DMS 273 (cell line): ENCODE measurements at regions not wholly inside any gene's neighbourhood (a gene's known extent, or its start where the extent isn't known, plus 50 kb on each side); places are given as distances from the start of the nearest gene placed in this dataset.
"Not testable (repeated sequence)": the region's sequence is repeated elsewhere in the genome, so short reads cannot be mapped to it uniquely, and the experiment has no call there.

Experiments
- DNase-seq: peaks from one replicate; lab custom pipeline; 2025; ENCODE audit not compliant: unreplicated experiment; lab: John Stamatoyannopoulos, UW

- no peak for DNase-seq
These were observed 1227.6 kb upstream of the EPHA6 start for GRCh38 chr3:95586754-95587153.

DNA sequence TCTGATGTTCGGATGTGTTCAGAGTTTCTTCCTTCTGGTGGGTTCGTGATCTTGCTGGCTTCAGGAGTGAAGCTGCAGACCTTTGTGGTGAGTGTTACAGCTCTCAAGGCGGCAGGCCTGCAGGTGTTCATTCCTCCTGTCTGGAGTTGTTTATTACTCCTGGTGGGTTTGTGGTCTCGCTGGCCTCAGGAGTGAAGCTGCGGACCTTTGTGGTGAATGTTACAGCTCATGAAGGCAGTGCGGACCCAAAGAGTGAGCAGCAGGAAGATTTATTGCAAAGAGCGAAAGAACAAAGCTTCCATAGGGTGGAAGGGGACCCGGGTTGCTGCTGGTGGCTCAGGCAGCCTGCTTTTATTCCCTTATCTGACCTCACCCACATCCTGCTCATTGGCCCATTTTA lies 1226.8 kb upstream of the EPHA6 start:
- not testable (repeated sequence) for DNase-seq

GRCh38 chr3:95588473-95588872 lies 1225.9 kb upstream of the EPHA6 start:
- DNase-seq = no peak

- DNase-seq = no peak
These were observed 1218.8 kb upstream of the EPHA6 start for GRCh38 chr3:95595416-95596075.

- DNase-seq = no peak
These were observed 1206.5 kb upstream of the EPHA6 start for GRCh38 chr3:95607926-95608325.

GRCh38 chr3:95609411-95609810 lies 1205.0 kb upstream of the EPHA6 start:
- no peak for DNase-seq

DNA sequence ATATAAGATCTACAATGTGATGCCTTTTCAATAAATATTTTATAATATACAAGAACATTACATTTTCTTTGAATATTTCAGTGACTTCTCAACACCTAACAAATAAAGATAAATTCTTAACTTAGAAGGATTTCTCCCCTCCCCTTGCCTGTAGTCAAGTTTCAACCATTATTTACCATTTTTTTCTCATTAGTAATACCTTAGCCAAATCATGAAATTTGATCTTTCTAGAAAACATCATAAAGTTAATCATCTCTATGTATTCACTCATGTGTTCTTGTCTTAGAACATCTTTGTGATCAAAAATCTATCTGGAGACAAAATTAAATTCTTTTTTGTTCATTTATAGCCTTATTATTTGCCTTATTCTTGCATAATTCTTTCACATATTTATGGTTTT lies 1201.8 kb upstream of the EPHA6 start:
- no peak for DNase-seq

DNA sequence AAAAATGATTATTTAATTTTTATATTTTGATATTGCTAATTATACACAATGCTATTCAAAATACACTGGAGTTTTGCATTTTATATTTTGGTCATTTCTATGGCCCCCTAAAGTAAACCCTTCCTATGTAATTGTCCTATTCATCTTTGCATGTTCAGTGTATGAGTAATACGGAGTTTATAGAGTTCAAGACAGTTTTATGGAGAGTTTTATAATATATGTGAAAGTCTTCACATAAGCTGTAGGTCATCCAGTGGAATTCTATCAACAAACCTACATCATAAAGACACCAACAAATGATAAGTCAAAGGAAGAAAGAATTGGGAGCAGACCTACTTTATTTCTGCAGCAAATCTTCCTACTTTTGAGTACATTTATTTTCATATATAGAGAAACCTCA lies 1200.4 kb upstream of the EPHA6 start:
- no peak for DNase-seq

GRCh38 chr3:95615592-95616310 lies 1198.6 kb upstream of the EPHA6 start:
- no peak for DNase-seq

DNA sequence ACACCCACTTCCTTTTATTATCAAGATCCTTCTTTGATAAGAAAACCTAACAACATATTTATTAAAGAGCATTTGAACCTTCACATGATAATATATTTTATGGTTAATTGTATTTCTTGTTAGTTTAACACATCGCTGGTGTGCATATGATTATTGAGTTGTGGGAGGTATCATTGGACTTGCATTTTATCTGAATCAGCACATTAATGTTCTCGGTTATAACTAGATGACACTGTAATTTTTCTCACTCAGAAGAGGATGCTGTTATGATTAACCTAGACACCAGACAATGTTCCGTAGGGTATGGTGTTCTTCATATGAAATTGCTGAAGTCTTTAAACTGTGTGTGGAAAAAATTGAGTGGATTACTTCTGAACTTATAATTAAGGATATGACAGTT lies 1188.3 kb upstream of the EPHA6 start:
- DNase-seq = no peak

GRCh38 chr3:95627293-95627692 lies 1187.1 kb upstream of the EPHA6 start:
- DNase-seq = no peak

DNA sequence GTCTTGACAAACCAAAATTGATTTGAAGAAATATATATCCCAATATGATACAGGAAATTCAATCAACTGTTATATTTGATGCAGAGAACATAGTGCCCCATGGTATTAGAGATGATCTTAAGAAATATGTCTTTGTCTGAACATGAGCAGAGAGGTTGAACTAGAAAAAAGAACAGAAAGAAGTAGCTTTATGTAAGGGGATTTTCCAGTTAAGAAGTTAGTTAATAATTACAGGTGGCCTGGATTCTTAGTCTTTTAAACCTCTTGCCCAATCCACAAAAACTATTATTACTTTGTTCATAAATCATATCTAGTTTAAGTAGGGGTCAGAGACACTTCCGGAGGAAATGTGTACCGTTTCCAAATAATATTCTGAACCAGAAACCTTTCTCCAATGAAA lies 1186.7 kb upstream of the EPHA6 start:
- DNase-seq = no peak

GRCh38 chr3:95629802-95630201 lies 1184.6 kb upstream of the EPHA6 start:
- DNase-seq = no peak

DNA sequence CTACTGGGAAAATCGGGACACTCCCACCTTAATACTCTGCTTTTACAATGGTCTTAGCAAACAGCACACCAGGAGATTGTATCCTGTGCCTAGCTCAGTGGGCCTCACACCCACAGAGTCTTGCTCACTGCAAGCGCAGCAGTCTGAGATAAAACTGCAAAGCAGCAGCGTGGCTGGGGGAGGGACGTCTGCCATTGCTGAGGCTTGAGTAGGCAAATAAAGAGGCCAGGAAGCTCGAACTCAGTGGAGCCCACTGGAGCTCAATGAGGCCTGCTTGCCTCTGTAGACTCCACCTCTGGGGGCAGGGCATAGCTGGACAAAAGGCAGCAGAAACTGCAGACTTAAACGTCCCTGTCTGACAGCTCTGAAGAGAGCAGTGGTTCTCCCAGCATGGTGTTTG lies 1169.1 kb upstream of the EPHA6 start:
- no peak for DNase-seq

GRCh38 chr3:95654570-95655362 lies 1159.6 kb upstream of the EPHA6 start:
- no peak for DNase-seq

- no peak for DNase-seq
These were observed 1158.9 kb upstream of the EPHA6 start for GRCh38 chr3:95655363-95655986.

- DNase-seq = no peak
These were observed 1143.6 kb upstream of the EPHA6 start for GRCh38 chr3:95670765-95671164.

GRCh38 chr3:95673215-95673614 lies 1141.2 kb upstream of the EPHA6 start:
- DNase-seq = no peak

DNA sequence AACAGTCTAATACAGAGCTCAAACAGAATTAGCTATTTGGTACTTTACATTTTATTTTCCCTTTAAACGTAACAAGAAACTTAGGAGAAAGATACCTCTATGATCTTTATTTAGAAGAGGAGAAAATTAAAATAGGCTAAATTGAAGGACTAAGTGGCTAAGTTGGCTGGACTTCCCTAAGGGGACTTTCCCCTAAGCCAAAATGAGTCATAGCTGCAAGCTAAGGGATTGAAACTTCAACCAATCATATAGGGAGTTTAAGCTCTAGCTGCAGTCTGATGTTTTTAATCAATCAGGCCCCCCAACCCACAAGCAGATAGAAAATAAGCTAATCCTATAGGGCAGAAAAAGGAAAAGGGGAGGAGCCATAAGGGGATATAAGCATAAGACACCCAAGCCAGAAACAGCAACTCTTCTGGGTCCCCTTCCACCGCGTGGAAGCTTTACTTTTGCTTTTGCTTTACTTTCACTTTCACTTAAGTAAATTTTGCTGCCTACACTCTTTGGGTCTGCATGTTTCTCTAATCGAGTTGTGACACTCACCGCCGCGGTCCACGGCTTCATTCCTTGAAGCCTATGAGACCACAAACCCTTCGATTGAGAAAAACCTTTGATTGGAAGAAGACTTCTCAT lies 1108.5 kb upstream of the EPHA6 start:
- DNase-seq = no peak

DNA sequence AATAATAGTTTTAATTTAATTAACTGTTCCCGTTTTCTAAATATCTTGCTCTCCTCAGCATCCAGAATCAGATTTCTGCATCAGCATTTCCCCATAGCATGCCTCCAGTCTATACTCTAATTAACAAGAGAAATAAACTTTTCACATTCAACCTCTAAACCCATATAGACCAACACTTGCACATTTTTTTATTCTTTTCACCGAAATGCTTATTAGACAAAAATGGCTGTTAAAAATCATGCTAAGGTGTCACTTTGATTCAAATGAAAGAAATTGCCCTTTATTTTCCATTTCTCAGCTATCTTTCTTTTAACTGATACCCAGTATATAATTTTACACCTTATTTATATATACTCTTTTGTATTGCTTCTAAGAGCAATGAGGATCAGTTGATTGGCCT lies 1107.1 kb upstream of the EPHA6 start:
- no peak for DNase-seq

DNA sequence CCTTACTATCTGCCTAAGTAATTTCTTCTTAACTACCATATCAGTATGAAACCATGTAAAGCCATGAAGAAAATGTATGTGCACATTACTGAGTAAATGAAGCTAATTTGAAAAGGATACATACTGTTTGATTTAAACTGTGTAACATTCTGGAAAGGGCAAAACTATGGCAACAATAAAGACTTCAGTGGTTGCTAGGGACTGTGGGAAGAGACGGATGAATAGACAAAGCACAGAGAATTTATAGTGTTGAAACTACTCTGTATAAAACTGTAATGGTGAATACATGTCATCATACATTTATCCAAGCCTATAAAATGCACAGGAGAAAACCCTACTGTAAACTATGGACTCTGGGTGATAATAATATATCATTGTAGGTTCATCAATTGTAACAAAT lies 1103.7 kb upstream of the EPHA6 start:
- no peak for DNase-seq
